GM19397 (cell line): ENCODE measurements at regions not wholly inside any gene's neighbourhood (a gene's known extent, or its start where the extent isn't known, plus 50 kb on each side); places are given as distances from the start of the nearest gene placed in this dataset.

ENCODE experiments used
- ATAC-seq: cut with Tn5 transposase; IDR thresholded peaks from one replicate; pipeline ENCODE4 v1.9.1; 2021; ENCODE audit warnings: mild to moderate bottlenecking, moderate library complexity; ENCODE audit not compliant: unreplicated experiment

- ATAC-seq = no peak
Observed at GRCh38 chr18:10402871-10403559, 51.4 kb upstream of the APCDD1 start.

GRCh38 chr18:10403708-10404107 is 50.7 kb upstream of the APCDD1 start:
- ATAC-seq = no peak

GRCh38 chr18:10404168-10404567 is 50.3 kb upstream of the APCDD1 start:
- ATAC-seq = no peak
